GM19324 (cell line): ENCODE measurements at regions not wholly inside any gene's neighbourhood (a gene's known extent, or its start where the extent isn't known, plus 50 kb on each side); places are given as distances from the start of the nearest gene placed in this dataset.
A peak's percentile ranks its signal among the peaks of the same experiment; 100 is the strongest.
"Not testable (repeated sequence)": the region's sequence is repeated elsewhere in the genome, so short reads cannot be mapped to it uniquely, and the experiment has no call there.

Experiments used
- ATAC-seq: cut with Tn5 transposase; IDR thresholded peaks from one replicate; pipeline ENCODE4 v1.9.1; 2021; ENCODE audit warnings: mild to moderate bottlenecking, moderate library complexity; ENCODE audit not compliant: unreplicated experiment, low FRiP score

DNA sequence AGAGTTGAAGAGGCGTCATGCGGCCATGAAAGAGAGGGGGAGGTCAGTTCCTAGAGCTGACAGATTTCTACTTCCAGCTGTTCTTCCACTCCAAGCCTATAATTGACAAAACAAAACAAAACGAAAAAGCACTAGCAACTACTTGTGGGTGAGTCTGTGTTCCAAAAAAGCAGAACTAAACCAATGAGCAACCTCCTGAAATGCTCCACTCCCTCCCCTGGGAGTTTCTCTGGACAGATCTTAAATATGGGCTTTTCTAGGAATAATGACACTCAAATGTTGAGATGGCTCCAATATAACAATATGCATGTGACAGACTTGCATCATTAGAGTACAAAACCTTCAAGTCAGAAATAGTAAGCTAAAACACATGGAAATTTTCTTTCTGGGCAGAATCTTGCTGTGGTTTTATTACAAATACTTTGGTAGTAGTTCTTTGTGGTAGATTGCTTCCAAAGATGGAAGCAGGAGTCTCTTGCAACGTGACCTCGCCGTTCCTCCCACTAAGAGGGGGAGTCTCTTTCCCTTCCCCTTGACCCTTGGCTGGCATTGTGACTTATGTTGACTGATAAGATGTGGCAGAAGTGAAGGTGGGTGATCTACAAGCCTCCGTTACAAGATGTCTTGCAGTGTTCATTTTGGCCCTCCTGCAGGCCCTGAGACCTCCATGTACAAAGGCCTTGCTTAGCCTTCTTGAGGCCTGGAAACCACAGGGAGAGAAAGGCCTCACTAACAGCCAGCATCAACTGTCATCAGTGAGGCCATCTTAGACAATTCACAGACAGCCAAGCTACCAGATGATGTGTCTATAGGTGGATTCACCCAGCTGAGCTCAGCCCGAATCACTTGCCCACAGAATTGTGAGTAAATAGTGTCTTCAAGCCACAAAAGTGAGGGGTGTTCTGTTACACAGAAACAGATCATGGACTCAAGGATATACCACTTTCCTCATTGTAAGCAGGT is 173.1 kb upstream of the RFC3 start:
- ATAC-seq = no peak

DNA sequence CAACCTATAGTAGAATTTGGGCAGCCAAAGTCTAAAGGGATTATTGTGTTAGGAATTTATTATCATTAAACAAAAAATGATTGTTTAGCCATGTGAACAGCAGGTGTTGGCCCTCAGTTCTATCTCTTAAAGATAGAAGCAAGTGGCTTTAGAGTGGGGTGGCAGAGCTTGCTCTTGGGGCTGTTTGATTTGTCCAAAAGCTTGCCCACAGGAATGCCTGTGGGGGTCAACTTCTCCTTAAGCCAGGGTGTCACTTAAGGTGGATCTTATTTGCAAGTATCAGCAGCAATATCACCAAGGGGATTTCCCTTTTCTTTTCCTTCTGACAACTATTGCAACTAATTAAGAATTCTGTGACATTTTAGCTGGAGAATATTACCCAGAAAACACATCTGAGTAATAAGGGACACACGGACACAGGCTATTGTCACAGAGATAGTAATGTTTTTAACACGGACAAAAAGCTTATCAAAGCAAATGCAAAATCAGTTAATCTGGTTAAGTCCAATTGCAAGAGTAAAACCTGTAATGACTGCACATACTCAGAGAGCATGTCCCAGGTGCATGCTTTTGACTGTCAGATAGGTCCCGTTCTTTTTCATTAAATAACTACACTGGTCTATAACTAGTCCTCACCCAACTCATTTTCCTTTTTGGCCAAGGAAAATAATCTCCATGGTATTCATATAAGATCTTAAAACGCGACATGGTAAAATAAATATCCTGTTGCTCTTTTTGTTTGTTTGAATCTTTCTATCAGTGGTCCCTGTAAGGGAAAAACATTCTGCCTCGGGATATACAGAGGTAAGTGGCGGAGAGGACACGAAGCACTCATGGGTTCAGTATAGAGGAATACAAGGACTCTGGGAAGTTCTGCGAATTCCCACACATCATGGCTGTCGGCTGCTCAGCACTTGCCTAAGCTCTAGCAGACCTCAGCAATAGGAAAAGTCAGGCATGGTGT is 172.1 kb upstream of the RFC3 start:
- no peak for ATAC-seq

GRCh38 chr13:33649212-33649878 is 168.6 kb upstream of the RFC3 start:
- ATAC-seq = no peak

- no peak for ATAC-seq
Observed at GRCh38 chr13:33651766-33652165, 166.2 kb upstream of the RFC3 start.

DNA sequence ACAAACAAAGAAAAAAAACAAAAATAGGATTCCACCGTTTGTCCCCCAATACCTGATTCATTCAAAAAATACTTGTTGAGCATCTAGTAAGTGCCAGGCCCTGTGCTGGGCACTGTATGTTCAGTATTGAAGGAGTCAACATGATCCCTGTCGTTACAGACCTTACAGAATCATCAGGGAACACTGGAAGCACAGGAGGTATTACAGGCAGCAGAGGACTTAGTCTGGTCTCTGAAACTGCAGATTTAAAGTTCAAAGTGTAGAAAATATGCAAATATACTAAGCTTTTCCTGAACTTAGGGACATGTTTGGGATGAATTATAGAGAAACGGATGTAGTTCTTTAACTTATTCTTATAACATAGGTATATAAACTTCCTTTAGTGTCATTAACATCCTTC is 160.7 kb upstream of the RFC3 start:
- ATAC-seq = no peak

DNA sequence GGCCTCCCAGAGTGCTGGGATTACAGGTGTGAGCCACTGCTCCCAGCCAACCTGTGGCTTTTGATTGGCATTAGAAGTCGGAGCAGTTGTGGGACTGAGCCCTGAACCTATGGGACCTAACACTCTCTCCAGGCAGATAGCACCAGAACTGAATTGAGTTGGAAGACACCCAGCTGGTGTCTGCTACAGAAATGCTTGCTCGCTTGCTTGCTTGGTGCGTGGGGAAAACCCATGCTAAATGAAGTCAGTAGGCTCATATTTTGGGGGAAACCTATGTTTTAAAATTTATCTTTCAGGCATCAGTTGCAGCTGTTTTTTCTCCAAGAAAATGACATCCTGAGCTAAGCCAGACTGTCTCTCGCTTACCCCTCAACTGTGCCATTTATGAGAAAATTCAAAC is 158.5 kb upstream of the RFC3 start:
- no peak for ATAC-seq

GRCh38 chr13:33659894-33660293 is 158.1 kb upstream of the RFC3 start:
- ATAC-seq = no peak

GRCh38 chr13:33662392-33662791 is 155.6 kb upstream of the RFC3 start:
- ATAC-seq = no peak

GRCh38 chr13:33665626-33666175 is 152.2 kb upstream of the RFC3 start:
- no peak for ATAC-seq

DNA sequence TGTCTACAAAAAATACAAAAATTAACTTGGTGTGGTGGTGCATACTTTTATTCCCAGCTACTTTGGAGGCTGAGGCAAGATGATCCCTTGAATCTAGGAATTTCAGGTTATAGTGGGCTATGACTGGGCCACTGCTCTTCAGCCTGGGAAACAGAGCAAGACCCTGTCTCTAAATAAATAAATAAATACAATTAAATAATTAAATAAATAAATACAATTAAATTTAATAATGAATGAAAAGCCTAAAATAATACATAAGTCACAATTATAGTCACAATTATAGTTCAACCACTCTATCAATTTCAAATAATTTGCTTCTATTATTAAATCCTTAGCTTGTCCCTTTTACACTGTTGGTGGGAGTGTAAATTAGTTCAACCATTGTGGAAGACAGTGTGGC is 146.4 kb upstream of the RFC3 start:
- no peak for ATAC-seq

DNA sequence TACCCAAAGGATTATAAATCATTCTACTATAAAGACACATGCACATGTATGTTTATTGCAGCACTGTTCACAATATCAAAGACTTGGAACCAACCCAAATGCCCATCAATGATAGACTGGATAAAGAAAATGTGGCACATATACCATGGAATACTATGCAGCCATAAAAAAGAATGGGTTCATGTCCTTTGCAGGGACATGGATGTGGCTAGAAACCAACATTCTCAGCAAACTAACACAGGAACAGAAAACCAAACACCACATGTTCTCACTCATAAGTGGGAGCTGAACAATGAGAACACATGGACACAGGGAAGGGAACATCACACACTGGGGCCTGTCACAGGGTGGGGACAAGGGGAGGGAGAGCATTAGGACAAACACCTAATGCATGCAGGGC is 145.9 kb upstream of the RFC3 start:
- not testable (repeated sequence) for ATAC-seq

DNA sequence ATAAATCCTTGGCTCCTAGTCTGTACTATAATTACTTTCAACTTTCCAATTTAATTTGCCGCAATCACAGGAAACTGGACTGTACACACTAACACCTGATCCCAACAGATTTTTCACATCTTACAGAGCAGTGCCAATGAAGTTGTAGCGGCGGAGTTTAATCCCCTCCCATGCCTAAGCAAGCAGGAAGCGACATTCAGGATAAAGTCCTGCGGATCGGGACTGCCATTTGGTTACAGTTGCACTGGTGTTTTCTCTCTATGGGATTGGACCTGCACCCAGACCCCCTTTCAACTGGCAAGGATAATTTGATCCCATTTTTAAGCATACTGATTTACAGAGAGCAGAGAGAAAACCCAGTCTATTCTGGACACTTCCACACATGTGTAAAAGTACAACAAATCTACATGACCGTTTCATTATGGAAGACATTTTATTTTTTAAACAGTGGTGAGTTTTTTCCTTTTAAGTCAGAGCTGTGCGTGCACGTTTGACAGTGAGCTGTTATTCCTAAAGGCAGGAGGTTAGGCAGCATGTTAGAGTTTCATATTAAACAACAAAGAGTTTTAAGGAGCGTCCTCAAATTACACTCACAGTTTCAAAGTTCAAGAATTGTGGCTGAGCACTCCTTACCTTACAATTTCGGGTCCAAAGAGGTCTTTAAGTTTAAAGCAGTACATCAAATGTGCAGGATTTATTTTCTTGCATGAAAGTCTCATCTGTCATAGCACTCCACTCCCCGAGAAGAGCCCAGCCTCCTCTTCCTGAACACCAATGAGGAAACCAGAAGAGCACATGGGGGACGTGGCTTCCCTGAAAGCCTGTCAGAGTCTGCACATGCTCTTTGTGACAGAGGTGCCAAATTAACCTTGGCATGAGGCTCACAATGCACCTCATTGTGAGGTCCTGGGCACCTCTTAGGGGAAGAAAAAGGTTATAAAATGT is 141.6 kb upstream of the RFC3 start:
- ATAC-seq = peak; percentile 43

- ATAC-seq = no peak
Observed at GRCh38 chr13:33677215-33677614, 140.7 kb upstream of the RFC3 start.

- ATAC-seq = no peak
Observed at GRCh38 chr13:33678084-33678483, 139.9 kb upstream of the RFC3 start.

- ATAC-seq = peak; percentile 89
Observed at GRCh38 chr13:33678906-33679657, 138.9 kb upstream of the RFC3 start.

GRCh38 chr13:33679658-33680012 is 138.3 kb upstream of the RFC3 start:
- ATAC-seq = no peak

GRCh38 chr13:33682020-33682564 is 135.9 kb upstream of the RFC3 start:
- ATAC-seq = no peak

DNA sequence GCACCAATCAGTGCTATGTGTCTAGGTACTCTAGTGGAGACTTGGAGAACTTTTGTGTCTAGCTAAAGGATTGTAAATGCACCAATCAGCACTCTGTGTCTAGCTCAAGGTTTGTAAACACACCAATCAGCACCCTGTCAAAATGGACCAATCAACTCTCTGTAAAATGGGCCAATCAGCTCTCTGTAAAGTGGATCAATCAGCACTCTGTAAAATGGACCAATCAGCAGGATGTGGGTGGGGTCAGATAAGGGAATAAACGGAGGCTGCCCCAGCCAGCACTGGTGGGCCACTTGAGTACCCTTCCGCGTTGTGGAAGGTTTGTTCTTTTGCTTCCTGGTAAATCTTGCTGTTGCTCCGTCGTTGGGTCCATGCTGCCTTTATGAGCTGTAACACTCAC is 135.3 kb upstream of the RFC3 start:
- not testable (repeated sequence) for ATAC-seq
